HG03064 (cell line): ENCODE measurements at regions not wholly inside any gene's neighbourhood (a gene's known extent, or its start where the extent isn't known, plus 50 kb on each side); places are given as distances from the start of the nearest gene placed in this dataset.
"Not testable (repeated sequence)": the region's sequence is repeated elsewhere in the genome, so short reads cannot be mapped to it uniquely, and the experiment has no call there.

Experiments used
- ATAC-seq: cut with Tn5 transposase; IDR thresholded peaks from one replicate; pipeline ENCODE4 v1.9.1; 2021; ENCODE audit warnings: low read depth; ENCODE audit not compliant: unreplicated experiment

GRCh38 chr14:48349689-48350088 lies 674.3 kb upstream of the MDGA2 start:
- ATAC-seq = no peak

GRCh38 chr14:48341069-48341468 lies 665.7 kb upstream of the MDGA2 start:
- ATAC-seq = no peak

GRCh38 chr14:48333221-48333920 lies 658.0 kb upstream of the MDGA2 start:
- no peak for ATAC-seq

GRCh38 chr14:48331421-48331820 lies 656.0 kb upstream of the MDGA2 start:
- ATAC-seq = no peak

- no peak for ATAC-seq
Measured at GRCh38 chr14:48325486-48325885, 650.1 kb upstream of the MDGA2 start.

- ATAC-seq = no peak
Measured at GRCh38 chr14:48323665-48324064, 648.3 kb upstream of the MDGA2 start.

GRCh38 chr14:48319823-48320222 lies 644.4 kb upstream of the MDGA2 start:
- no peak for ATAC-seq

- ATAC-seq = no peak
Measured at GRCh38 chr14:48304729-48305128, 629.3 kb upstream of the MDGA2 start.

- no peak for ATAC-seq
Measured at GRCh38 chr14:48289701-48290100, 614.3 kb upstream of the MDGA2 start.

GRCh38 chr14:48285217-48285616 lies 609.8 kb upstream of the MDGA2 start:
- not testable (repeated sequence) for ATAC-seq

- no peak for ATAC-seq
Measured at GRCh38 chr14:48275301-48275700, 599.9 kb upstream of the MDGA2 start.

GRCh38 chr14:48274826-48275225 lies 599.4 kb upstream of the MDGA2 start:
- no peak for ATAC-seq

GRCh38 chr14:48267926-48268325 lies 592.5 kb upstream of the MDGA2 start:
- not testable (repeated sequence) for ATAC-seq

- not testable (repeated sequence) for ATAC-seq
Measured at GRCh38 chr14:48266201-48266600, 590.8 kb upstream of the MDGA2 start.

- no peak for ATAC-seq
Measured at GRCh38 chr14:48261436-48261835, 586.0 kb upstream of the MDGA2 start.

GRCh38 chr14:48260394-48261295 lies 585.2 kb upstream of the MDGA2 start:
- not testable (repeated sequence) for ATAC-seq

GRCh38 chr14:48259876-48260275 lies 584.5 kb upstream of the MDGA2 start:
- ATAC-seq = not testable (repeated sequence)

- ATAC-seq = not testable (repeated sequence)
Measured at GRCh38 chr14:48259232-48259631, 583.8 kb upstream of the MDGA2 start.

GRCh38 chr14:48258703-48259102 lies 583.3 kb upstream of the MDGA2 start:
- not testable (repeated sequence) for ATAC-seq

GRCh38 chr14:48253020-48253419 lies 577.6 kb upstream of the MDGA2 start:
- no peak for ATAC-seq

GRCh38 chr14:48251290-48251689 lies 575.9 kb upstream of the MDGA2 start:
- ATAC-seq = no peak

- ATAC-seq = no peak
Measured at GRCh38 chr14:48250575-48250974, 575.2 kb upstream of the MDGA2 start.
